ENCODE measurements at regions not wholly inside any gene's neighbourhood (a gene's known extent, or its start where the extent isn't known, plus 50 kb on each side); places are given as distances from the start of the nearest gene placed in this dataset.

DNA sequence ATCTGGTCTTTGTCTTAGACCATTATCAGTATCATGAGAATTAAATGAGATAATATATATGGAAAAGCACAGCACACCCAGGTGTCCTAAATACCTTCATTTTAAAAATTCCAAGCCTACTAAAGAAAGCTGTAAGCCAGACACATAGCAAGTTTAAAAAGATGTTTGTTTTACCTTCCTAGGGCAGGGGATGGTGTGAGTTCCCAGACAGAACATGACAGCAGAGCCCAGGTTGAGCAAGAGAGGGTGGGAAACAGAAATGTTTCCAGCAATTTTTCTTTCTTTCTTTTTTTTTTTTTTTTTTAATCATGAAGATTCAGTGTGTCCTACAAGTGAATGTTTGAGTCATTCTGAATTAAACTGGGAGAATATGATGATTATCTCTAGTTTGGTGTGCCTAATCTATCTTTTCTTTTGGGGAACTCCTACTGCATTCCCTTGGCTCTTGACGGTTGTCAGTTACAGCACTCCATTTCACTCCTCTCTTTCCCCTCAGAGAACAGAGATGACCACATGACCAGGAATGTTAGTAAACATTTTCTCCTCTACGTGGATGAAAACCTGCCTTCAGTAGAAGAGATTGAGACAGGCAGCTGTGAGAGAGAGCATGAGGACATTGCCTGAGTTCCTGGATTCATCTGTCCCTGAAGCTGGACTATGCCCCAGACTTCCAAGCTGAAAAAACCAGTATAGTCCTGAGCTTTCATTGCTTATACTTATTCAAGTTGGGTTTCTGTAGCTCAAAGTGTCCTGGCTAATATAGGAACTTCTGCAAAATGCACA is 54.5 kb upstream of the ARL14 start:
- H3K27ac ChIP-seq (ENCODE audit: low read depth, low read length): no peak overlapping the region
- no peak overlapping the region for H3K4me3 ChIP-seq (ENCODE audit: low read depth, low read length)
- CTCF ChIA-PET: interaction anchor here (0.5 kb wide), 1 partner anchor 683 kb away, joined by 3 read pairs; no protein-coding TSS in a partner anchor
- no peaks in the 10 kb centered on the region for H3K9me3 ChIP-seq (ENCODE audit: control insufficient read depth, insufficient read depth, low read length)
- TF ChIP-seq, protein P1, sequence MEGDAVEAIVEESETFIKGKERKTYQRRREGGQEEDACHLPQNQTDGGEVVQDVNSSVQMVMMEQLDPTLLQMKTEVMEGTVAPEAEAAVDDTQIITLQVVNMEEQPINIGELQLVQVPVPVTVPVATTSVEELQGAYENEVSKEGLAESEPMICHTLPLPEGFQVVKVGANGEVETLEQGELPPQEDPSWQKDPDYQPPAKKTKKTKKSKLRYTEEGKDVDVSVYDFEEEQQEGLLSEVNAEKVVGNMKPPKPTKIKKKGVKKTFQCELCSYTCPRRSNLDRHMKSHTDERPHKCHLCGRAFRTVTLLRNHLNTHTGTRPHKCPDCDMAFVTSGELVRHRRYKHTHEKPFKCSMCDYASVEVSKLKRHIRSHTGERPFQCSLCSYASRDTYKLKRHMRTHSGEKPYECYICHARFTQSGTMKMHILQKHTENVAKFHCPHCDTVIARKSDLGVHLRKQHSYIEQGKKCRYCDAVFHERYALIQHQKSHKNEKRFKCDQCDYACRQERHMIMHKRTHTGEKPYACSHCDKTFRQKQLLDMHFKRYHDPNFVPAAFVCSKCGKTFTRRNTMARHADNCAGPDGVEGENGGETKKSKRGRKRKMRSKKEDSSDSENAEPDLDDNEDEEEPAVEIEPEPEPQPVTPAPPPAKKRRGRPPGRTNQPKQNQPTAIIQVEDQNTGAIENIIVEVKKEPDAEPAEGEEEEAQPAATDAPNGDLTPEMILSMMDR (IDR thresholded peaks at IDR 0.05; ENCODE audit: low read depth, low read length): no peak
- DNase-seq (ENCODE audit: low read depth, low spot score): no peak
- H3K27me3 ChIP-seq (ENCODE audit: control insufficient read depth, insufficient read depth, low read length): no peaks in the 10 kb centered on the region
- POLR2A ChIA-PET: interaction anchor here (0.7 kb wide), 1 partner anchor 38 kb away, joined by 3 read pairs; no protein-coding TSS in a partner anchor

DNA sequence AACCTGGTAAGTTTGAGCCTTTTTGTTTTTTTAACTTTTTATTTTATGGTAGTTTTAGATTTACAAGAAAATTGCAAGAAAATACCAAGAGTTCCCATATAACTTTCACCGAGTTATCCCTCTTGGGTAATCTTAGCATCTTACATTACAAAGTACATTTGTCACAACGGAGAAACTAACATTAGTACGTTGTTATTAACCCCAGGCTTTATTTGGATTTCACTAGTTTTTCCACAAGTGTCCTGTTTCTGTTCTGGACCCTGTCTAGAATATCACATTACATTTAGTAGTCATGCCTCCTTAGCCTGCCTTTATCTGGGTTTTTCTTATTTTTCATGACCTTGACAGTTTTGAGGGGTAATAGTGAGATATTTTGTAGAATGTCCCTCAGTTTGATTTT is 53.5 kb upstream of the KPNA4 start:
- no peak for DNase-seq (ENCODE audit: low read depth, low spot score)
- Histone ChIP-seq H3K27ac (ENCODE audit: low read depth, low read length) (no peak overlapping the region), H3K4me3 (ENCODE audit: low read depth, low read length) (no peak overlapping the region), H3K27me3 (ENCODE audit: control insufficient read depth, insufficient read depth, low read length) (no peaks in the 10 kb centered on the region), H3K9me3 (ENCODE audit: control insufficient read depth, insufficient read depth, low read length) (no peaks in the 10 kb centered on the region)
- TF ChIP-seq, protein P1 (IDR thresholded peaks at IDR 0.05; ENCODE audit: low read depth, low read length): no peak
- ChIA-PET CTCF (interaction anchor here (0.7 kb wide), 2 partner anchors 24 to 139 kb away, joined by 3 to 5 read pairs; no protein-coding TSS in a partner anchor), POLR2A (no interaction called here)

DNA sequence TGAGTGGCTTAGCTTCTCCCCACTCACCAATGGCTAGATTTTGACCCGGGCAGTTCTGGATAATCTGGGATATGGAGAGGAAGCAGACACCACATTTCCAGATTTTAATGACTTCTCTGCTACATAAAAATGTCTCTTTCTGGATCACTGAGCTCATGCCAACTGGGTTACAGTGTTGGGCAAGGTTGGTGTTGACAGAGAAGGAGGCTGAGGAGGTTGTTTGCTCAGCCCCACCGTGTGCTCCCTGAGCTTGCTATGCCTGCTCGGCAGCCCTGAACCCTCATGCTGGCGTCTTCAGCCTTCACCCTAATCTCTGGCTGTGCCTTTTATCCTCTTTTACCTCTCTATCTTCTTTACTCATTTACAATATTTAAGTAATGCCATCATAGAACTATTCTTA is 53.0 kb upstream of the KPNA4 start:
- ChIA-PET CTCF (interaction anchor here (0.7 kb wide), 2 partner anchors 25 to 139 kb away, joined by 3 to 5 read pairs; no protein-coding TSS in a partner anchor), POLR2A (no interaction called here)
- no peaks in the 10 kb centered on the region for H3K27me3 ChIP-seq (ENCODE audit: control insufficient read depth, insufficient read depth, low read length)
- no peak overlapping the region for H3K27ac ChIP-seq (ENCODE audit: low read depth, low read length)
- no peak for DNase-seq (ENCODE audit: low read depth, low spot score)
- H3K4me3 ChIP-seq (ENCODE audit: low read depth, low read length): no peak overlapping the region
- no peaks in the 10 kb centered on the region for H3K9me3 ChIP-seq (ENCODE audit: control insufficient read depth, insufficient read depth, low read length)
- TF ChIP-seq, protein P1 (IDR thresholded peaks at IDR 0.05; ENCODE audit: low read depth, low read length): no peak

DNA sequence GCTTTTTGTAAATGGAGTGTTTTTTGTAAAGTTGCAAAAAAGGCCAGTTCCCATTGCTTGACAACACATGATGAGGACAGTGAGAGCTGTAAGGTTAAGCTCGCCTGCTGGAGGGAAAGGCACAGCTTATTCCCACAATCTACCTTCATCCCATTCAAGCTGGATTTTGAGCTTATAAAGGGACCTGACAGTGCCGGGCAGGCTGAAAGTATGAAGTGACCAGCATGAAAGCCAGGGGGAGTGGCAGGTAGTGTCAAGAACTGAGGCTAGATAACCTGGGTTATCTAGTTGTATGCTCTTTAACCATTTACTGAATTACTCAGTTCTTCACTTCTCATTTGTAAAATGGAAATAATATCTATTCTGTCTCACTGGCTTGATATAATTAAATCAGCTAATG is 52.3 kb upstream of the KPNA4 start:
- ChIA-PET CTCF (no interaction called here), POLR2A (no interaction called here)
- no peak for DNase-seq (ENCODE audit: low read depth, low spot score)
- H3K4me3 ChIP-seq (ENCODE audit: low read depth, low read length): no peak overlapping the region
- no peaks in the 10 kb centered on the region for H3K27me3 ChIP-seq (ENCODE audit: control insufficient read depth, insufficient read depth, low read length)
- no peaks in the 10 kb centered on the region for H3K9me3 ChIP-seq (ENCODE audit: control insufficient read depth, insufficient read depth, low read length)
- TF ChIP-seq, protein P1 (IDR thresholded peaks at IDR 0.05; ENCODE audit: low read depth, low read length): no peak
- H3K27ac ChIP-seq (ENCODE audit: low read depth, low read length): no peak overlapping the region

DNA sequence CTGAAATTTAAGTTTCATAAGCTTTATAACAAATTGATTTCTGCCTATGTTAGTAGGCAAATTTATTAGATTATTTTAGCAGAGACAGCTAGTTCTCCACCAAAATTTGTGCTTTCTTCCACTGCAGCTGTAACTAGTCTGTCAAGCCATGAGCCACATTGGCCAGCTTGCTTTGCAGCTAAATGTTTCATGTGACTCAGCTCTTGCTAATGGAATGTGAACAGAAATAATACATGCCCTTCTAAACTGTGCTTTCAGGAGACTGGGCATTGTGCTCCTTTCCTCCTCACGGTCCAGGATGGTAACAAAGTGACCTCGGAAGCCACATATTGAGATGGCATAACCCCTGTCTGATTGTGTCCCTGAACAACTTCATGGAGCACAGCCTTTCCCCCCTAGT is 51.3 kb upstream of the KPNA4 start:
- peak overlapping the region; percentile 33 for H3K27ac ChIP-seq (ENCODE audit: low read depth, low read length)
- H3K4me3 ChIP-seq (ENCODE audit: low read depth, low read length): no peak overlapping the region
- ChIA-PET POLR2A (interaction anchor here (1.2 kb wide), 1 partner anchor 51 kb away, joined by 6 read pairs; no protein-coding TSS in a partner anchor), CTCF (interaction anchor here (1.8 kb wide), 1 partner anchor 71 kb away, joined by 5 read pairs; no protein-coding TSS in a partner anchor)
- H3K9me3 ChIP-seq (ENCODE audit: control insufficient read depth, insufficient read depth, low read length): no peaks in the 10 kb centered on the region
- DNase-seq (ENCODE audit: low read depth, low spot score): peak; percentile 33
- no peaks in the 10 kb centered on the region for H3K27me3 ChIP-seq (ENCODE audit: control insufficient read depth, insufficient read depth, low read length)
- TF ChIP-seq, protein P1 (IDR thresholded peaks at IDR 0.05; ENCODE audit: low read depth, low read length): no peak

All from AG04450 (cell line).